Ovary (tissue), 7 donors: ENCODE measurements at regions not wholly inside any gene's neighbourhood (a gene's known extent, or its start where the extent isn't known, plus 50 kb on each side); places are given as distances from the start of the nearest gene placed in this dataset.
"Not testable (repeated sequence)": the region's sequence is repeated elsewhere in the genome, so short reads cannot be mapped to it uniquely, and the experiment has no call there.

Source experiments
- DNase-seq, 5 donors: peaks; one replicate each; pipeline ENCODE4 v3.0.0-alpha.2; 2019 to 2020
- H3K27ac ChIP-seq, 2 donors: fragments of 200-600 bp; one replicate each; pipeline versions ENCODE4 v1.5.1 to v1.8.0; 2019 to 2022
- H3K27me3 ChIP-seq: fragments of 200-600 bp; one replicate; pipeline ENCODE4 v1.8.0; 2022
- H3K36me3 ChIP-seq: fragments of 200-600 bp; sonication (generic); one replicate; pipeline ENCODE4 v1.5.1; 2019
- H3K4me1 ChIP-seq: one replicate; pipeline ENCODE4 v1.8.1; 2013; ENCODE audit warnings: mild to moderate bottlenecking, moderate library complexity; ENCODE audit not compliant: insufficient read depth
- H3K4me3 ChIP-seq: fragments of 200-600 bp; sonication (generic); one replicate; pipeline ENCODE4 v1.5.1; 2017
- H3K9me3 ChIP-seq, 2 donors: fragments of 200-600 bp in 1 of 2; sonication (generic) in 1 of 2; one replicate each; pipeline versions ENCODE4 v1.5.1 to v1.8.1; 2013 to 2019; ENCODE audit warnings: mild to moderate bottlenecking in 1 of 2, moderate library complexity in 1 of 2
- EP300 ChIP-seq: sonication (generic); formaldehyde crosslinking; IDR thresholded peaks from one replicate; pipeline ENCODE4 v1.6.1; 2017; ENCODE audit warnings: antibody characterized with exemption
- POLR2A ChIP-seq: fragments of 450-650 bp; IDR thresholded peaks from one replicate; pipeline ENCODE4 v1.6.1; 2017; ENCODE audit warnings: antibody characterized with exemption, mild to moderate bottlenecking, moderate library complexity
- WGBS, 3 donors: extraction: QIAGEN DNeasy Blood & Tissue Kit in 1 of 3; methylation state at CpG; one replicate each; pipeline versions ENCODE4 v1.1.5 to v1.1.7; 2013 to 2017; 5-methylcytosine and 5-hydroxymethylcytosine counted together
- intact Hi-C, 4 donors: fragments of 100-400 bp; cut with DNase I; formaldehyde crosslinking; loops; one replicate each; pipeline versions ENCODE4 v1.11.0 to v1.15.1; 2022 to 2023
- TF ChIP-seq, protein P1 (sequence below), 3 donors: fragments of 450-650 bp in 2 of 3; fragments of 200-600 bp in 1 of 3; IDR thresholded peaks; one replicate each; pipeline versions ENCODE4 v1.5.1 to v1.8.0; 2016 to 2022; ENCODE audit warnings: antibody characterized with exemption in 3 of 3, mild to moderate bottlenecking in 1 of 3
- donor health status: DM: no; HTN: no; CAD: no; lungs with moderate emphysema.
- donor health status: DM: no; HTN: no; CAD: no.
- donor health status: Bipolar disorder and iron deficiency.
- donor health status: DM: no; HTN: no; CAD: no.
- donor health status: DM: yes; HTN: yes; CAD: no.

- TF ChIP-seq POLR2A (no peak), EP300 (no peak)
- TF ChIP-seq, protein P1, sequence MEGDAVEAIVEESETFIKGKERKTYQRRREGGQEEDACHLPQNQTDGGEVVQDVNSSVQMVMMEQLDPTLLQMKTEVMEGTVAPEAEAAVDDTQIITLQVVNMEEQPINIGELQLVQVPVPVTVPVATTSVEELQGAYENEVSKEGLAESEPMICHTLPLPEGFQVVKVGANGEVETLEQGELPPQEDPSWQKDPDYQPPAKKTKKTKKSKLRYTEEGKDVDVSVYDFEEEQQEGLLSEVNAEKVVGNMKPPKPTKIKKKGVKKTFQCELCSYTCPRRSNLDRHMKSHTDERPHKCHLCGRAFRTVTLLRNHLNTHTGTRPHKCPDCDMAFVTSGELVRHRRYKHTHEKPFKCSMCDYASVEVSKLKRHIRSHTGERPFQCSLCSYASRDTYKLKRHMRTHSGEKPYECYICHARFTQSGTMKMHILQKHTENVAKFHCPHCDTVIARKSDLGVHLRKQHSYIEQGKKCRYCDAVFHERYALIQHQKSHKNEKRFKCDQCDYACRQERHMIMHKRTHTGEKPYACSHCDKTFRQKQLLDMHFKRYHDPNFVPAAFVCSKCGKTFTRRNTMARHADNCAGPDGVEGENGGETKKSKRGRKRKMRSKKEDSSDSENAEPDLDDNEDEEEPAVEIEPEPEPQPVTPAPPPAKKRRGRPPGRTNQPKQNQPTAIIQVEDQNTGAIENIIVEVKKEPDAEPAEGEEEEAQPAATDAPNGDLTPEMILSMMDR (IDR thresholded peaks at IDR 0.05): no peak
- Histone ChIP-seq H3K27me3 (no peaks in the 10 kb centered on the region), H3K4me1 (no peaks in the 10 kb centered on the region), H3K4me3 (no peak overlapping the region), H3K36me3 (no peaks in the 10 kb centered on the region), H3K9me3 (no peaks in the 10 kb centered on the region), H3K27ac (no peak overlapping the region)
- intact Hi-C loops: loop anchor here in 1 of 4 donors (10.0 kb wide), 1 partner anchor 1202 kb away; the partner anchor contains the start of gene CHSY3
- no peak for DNase-seq
- WGBS, 3 donors: 79 to 81% (median 80%) methylated on average over 5 of the region's 5 CpGs
These were observed 57.9 kb downstream of the HINT1 start for GRCh38 chr5:131107128-131107527.

GRCh38 chr5:131104169-131104808 lies 60.8 kb downstream of the HINT1 start:
- Histone ChIP-seq H3K4me3 (no peak overlapping the region), H3K27ac (no peak overlapping the region), H3K36me3 (no peaks in the 10 kb centered on the region), H3K9me3 (no peaks in the 10 kb centered on the region), H3K4me1 (no peaks in the 10 kb centered on the region), H3K27me3 (no peaks in the 10 kb centered on the region)
- WGBS, 3 donors: 73 to 77% (median 73%) methylated on average over 2 of the region's 2 CpGs
- no peak for DNase-seq
- no peak for TF ChIP-seq POLR2A
- TF ChIP-seq, protein P1 (IDR thresholded peaks at IDR 0.05): no peak
- TF ChIP-seq EP300: no peak
- intact Hi-C loops: loop anchor here in 1 of 4 donors (10.0 kb wide), 1 partner anchor 1199 kb away; the partner anchor contains the start of gene CHSY3

GRCh38 chr5:131096774-131097710 lies 68.0 kb downstream of the HINT1 start:
- DNase-seq: no peak
- 79 to 89% (median 89%) methylated on average over 2 of the region's 2 CpGs for WGBS, 3 donors
- Histone ChIP-seq H3K27ac (no peak overlapping the region), H3K4me3 (no peak overlapping the region), H3K27me3 (no peaks in the 10 kb centered on the region), H3K36me3 (no peaks in the 10 kb centered on the region), H3K4me1 (no peaks in the 10 kb centered on the region), H3K9me3 (no peaks in the 10 kb centered on the region)
- TF ChIP-seq, protein P1 (IDR thresholded peaks at IDR 0.05): no peak
- TF ChIP-seq EP300 (no peak), POLR2A (no peak)
- intact Hi-C loops: no loop called here

DNA sequence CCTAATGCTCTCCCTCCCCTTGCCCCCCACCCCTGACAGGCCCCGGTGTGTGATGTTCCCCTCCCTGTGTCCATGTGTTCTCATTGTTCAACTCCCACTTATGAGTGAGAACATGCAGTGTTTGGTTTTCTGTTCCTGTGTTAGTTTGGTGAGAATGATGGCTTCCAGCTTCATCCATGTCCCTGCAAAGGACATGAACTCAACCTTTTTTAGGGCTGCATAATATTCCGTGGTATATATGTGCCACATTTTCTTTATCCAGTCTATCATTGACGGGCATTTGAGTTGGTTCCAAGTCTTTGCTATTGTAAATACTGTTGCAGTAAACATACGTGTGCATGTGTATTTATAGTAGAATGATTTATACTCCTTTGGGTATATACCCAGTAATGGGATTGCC lies 69.5 kb downstream of the HINT1 start:
- intact Hi-C loops, H3K4me1 ChIP-seq, H3K27ac ChIP-seq, H3K27me3 ChIP-seq, H3K9me3 ChIP-seq, DNase-seq, H3K36me3 ChIP-seq, H3K4me3 ChIP-seq: not testable (repeated sequence)
- 83 to 94% (median 89%) methylated on average over 4 of the region's 4 CpGs for WGBS, 3 donors

DNA sequence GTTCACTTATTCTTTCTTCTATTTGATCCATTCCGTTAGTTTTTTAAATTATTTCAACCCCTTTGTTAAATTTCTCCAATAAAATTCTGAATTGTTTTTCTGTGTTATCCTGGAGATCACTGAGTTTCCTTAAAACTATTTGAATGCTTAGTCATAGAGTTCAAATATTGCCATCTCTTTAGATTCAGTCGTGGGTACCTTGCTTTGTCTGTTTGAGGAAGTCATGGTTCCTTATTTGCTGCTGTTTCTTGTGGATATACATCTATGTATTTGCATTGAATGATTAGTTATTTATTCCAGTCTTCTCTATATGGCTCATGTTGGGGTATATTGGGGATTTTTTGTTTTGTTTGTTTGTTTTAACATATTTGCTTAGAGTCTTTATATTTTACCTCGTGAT lies 80.6 kb downstream of the HINT1 start:
- H3K9me3 ChIP-seq: no peaks in the 10 kb centered on the region
- no peak for TF ChIP-seq POLR2A
- no peak for TF ChIP-seq EP300
- TF ChIP-seq, protein P1 (IDR thresholded peaks at IDR 0.05): no peak
- H3K27me3 ChIP-seq: no peaks in the 10 kb centered on the region
- H3K4me1 ChIP-seq: no peaks in the 10 kb centered on the region
- intact Hi-C loops: no loop called here
- 71 to 82% (median 72%) methylated on average over 3 of the region's 3 CpGs for WGBS, 3 donors
- no peak for DNase-seq
- H3K4me3 ChIP-seq: no peak overlapping the region
- H3K36me3 ChIP-seq: no peaks in the 10 kb centered on the region
- no peak overlapping the region for H3K27ac ChIP-seq
